Choroid plexus epithelial cell (primary cell): ENCODE measurements at regions not wholly inside any gene's neighbourhood (a gene's known extent, or its start where the extent isn't known, plus 50 kb on each side); places are given as distances from the start of the nearest gene placed in this dataset.

Experiments
- DNase-seq: peaks from one replicate; pipeline ENCODE4 v3.0.0-alpha.2; 2010; ENCODE audit warnings: low read depth
- H3K4me3 ChIP-seq: 2 replicates; pipeline ENCODE4 v1.5.1; 2011; ENCODE audit warnings: low read depth, mild to moderate bottlenecking, control low read depth, low read length, moderate library complexity
- TF ChIP-seq, protein P1 (sequence below): conservative IDR thresholded peaks from 2 replicates; pipeline ENCODE4 v1.5.1; 2011; ENCODE audit warnings: low read depth, mild to moderate bottlenecking, control low read depth, inconsistent platforms, low read length, moderate library complexity

DNA sequence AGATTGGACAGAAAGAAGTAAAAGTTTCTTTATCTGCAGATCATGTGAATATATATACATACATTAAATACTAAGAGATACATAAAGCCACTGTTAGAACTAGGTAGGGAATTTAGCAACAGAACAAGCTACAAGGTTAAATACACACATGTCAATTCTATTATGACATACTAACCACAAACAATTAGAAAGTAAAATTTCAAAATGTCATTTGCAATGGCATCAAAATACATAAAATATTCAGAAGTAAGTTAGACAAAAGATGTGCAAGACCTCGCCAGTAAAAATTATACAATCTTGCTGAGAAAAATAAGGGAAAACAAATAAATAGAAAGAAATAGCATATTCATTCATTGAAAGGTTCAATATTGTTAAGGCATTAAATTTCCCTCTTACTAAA lies 200.0 kb upstream of the HES1 start:
- DNase-seq = no peak
- TF ChIP-seq, protein P1, sequence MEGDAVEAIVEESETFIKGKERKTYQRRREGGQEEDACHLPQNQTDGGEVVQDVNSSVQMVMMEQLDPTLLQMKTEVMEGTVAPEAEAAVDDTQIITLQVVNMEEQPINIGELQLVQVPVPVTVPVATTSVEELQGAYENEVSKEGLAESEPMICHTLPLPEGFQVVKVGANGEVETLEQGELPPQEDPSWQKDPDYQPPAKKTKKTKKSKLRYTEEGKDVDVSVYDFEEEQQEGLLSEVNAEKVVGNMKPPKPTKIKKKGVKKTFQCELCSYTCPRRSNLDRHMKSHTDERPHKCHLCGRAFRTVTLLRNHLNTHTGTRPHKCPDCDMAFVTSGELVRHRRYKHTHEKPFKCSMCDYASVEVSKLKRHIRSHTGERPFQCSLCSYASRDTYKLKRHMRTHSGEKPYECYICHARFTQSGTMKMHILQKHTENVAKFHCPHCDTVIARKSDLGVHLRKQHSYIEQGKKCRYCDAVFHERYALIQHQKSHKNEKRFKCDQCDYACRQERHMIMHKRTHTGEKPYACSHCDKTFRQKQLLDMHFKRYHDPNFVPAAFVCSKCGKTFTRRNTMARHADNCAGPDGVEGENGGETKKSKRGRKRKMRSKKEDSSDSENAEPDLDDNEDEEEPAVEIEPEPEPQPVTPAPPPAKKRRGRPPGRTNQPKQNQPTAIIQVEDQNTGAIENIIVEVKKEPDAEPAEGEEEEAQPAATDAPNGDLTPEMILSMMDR = no peak
- H3K4me3 ChIP-seq = no peak overlapping the region

DNA sequence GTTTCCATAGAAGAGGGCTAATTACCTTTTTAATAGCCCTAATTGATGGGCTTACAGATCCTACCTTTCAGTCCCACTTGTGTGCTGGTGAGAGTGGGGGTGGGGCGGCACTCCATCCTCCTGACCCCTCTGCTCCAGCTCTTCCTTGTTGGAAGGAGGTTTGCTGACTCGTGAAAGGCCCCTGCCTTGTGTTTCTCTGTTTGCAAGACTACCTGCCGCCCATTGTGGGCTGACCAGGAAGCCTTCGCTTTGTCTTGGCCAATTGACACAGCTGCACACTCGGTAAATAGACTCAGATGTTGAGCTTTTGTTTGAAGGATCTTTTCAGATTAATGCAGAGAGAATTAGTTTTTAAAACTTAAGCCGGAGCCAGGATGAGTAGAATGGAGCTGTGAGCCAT lies 197.3 kb upstream of the HES1 start:
- TF ChIP-seq, protein P1 = no peak
- no peak overlapping the region for H3K4me3 ChIP-seq
- DNase-seq = no peak

DNA sequence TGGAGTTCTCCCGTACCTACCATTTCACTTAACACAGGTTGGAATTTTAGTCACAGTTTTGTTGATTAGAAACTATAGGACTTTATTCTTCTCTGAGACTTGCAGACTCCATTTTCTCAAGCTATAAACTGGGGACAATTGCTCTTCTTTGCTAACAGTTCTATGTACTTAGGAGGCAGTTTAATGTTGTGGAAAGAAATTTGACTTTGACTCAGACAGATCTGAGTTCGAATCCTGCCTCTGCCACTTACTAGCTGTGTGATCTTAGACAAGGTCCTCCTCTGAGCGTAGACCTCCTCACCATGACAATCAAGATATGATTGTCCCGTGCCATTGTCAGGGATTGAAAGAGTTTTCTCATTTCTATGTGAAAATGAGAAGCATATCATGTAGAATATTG lies 196.4 kb upstream of the HES1 start:
- H3K4me3 ChIP-seq = no peak overlapping the region
- TF ChIP-seq, protein P1 = no peak
- DNase-seq = no peak

DNA sequence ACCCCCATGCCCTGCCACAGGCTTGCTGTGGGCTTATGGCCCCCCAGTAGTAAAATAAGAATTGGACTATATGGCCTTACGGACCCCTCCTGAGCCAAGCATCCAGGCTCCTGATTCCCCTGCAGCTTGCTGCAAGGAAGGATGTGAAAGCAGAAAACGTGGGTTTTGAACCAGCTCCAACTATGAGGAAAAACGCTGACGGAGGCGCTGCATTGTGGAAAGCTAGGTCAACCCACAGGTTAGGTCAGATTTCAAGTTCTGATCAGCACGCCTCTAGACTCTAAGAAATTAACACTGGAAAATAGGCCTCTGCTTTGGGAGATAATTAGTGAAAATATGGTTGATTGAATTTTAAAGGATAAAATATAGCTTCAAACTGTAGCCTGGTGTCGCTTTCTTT lies 195.4 kb upstream of the HES1 start:
- DNase-seq = peak; percentile 19
- no peak overlapping the region for H3K4me3 ChIP-seq
- TF ChIP-seq, protein P1 = no peak

DNA sequence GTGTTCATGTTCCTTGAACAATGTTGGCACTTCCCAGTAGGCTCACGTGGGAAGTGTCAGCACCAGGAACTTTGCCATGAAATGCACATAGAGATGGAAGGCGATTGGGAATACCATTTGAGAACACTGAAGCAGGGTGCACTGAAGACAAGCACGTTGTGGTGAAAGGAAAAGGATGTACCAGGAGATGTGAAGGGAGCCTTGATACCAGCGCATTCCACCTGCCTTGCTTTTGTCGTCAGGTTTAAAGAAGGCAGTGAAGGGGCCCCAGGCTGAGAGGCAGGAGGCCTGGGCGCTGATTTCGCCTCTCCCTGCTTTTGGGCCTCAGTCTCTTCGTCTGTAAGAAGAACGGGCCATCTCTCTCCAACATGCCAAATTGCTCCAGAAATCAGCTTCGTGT lies 194.5 kb upstream of the HES1 start:
- TF ChIP-seq, protein P1 = no peak
- H3K4me3 ChIP-seq = no peak overlapping the region
- DNase-seq = no peak

DNA sequence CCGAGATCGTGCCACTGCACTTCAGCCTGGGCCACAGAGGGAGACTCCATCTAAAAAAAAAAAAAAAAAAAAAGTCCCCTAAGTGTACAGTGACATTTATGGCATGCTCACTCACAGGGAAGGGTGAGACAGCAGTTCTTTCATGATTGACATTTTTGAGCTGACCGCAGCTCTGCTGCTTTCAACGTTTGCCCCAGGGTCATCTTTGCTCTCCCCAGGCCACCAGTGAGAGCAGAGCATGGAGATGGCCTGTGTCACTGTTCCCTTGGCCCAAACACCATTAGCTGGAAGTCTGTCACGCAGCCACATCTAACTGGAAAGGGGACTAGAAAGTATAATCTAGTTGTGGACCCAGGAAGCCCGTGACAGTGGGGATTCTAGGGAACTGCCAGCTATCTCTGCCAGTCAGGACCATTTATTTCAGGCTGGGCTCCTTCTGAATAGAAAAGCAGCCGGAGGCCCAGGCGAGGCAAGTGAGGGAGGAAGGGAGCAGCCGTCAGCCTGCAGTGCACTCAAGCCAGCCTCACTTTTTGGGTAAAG lies 193.4 kb upstream of the HES1 start:
- DNase-seq = no peak
- TF ChIP-seq, protein P1 = no peak
- no peak overlapping the region for H3K4me3 ChIP-seq

DNA sequence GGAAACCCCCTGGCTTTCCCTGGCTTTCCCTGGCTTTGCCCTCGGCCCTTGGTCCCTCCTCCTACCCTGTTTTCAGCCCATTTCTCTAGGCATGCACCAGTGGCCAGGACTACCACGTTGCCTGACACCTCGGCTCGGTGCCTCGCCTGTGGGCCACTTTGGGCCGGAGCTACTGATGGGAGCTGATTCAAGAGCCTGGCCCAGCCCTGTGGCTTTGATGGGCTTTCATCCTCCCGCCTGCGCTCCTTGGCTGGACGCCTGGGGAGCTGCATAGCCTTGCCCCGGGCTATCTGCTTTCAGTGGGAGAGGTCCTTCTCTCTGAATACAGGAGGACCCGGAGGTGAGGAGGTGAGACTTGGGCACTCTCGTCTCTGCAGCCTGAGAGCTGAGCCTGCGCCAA lies 192.7 kb upstream of the HES1 start:
- no peak for DNase-seq
- no peak overlapping the region for H3K4me3 ChIP-seq
- TF ChIP-seq, protein P1 = no peak
